SK-N-SH treated with all-trans-retinoic acid at 6 μM for 48 hours (cell line): ENCODE measurements at regions not wholly inside any gene's neighbourhood (a gene's known extent, or its start where the extent isn't known, plus 50 kb on each side); places are given as distances from the start of the nearest gene placed in this dataset.

ENCODE experiments used
- ARNTL ChIP-seq: fragments of 450-650 bp; formaldehyde crosslinking; IDR thresholded peaks from 2 replicates; pipeline ENCODE4 v1.5.0; 2020; ENCODE audit warnings: low read depth, mild to moderate bottlenecking, moderate library complexity, borderline replicate concordance
- ESRRG ChIP-seq: fragments of 250-450 bp; sonication (Bioruptor Pico); IDR thresholded peaks from 2 replicates; pipeline ENCODE4 v1.6.1; 2021; ENCODE audit warnings: mild to moderate bottlenecking
- RARB ChIP-seq: fragments of 250-450 bp; sonication (Bioruptor Pico); IDR thresholded peaks from 2 replicates; pipeline ENCODE4 v1.8.0; 2021; ENCODE audit warnings: mild to moderate bottlenecking, moderate library complexity
- SNAI2 ChIP-seq: fragments of 250-450 bp; sonication (Bioruptor Pico); IDR thresholded peaks from 2 replicates; pipeline ENCODE4 v1.5.0; 2020; ENCODE audit warnings: mild to moderate bottlenecking, moderate library complexity
- ZFP30 ChIP-seq: fragments of 450-650 bp; formaldehyde crosslinking; IDR thresholded peaks from 2 replicates; pipeline ENCODE4 v1.5.0; 2022; ENCODE audit warnings: mild to moderate bottlenecking, moderate library complexity
- ZNF565 ChIP-seq: fragments of 450-650 bp; formaldehyde crosslinking; conservative IDR thresholded peaks from 2 replicates; pipeline ENCODE4 v1.5.0; 2020; ENCODE audit warnings: low read depth, mild to moderate bottlenecking, moderate library complexity
- ZNF8 ChIP-seq: fragments of 450-650 bp; formaldehyde crosslinking; IDR thresholded peaks from 2 replicates; pipeline ENCODE4 v1.5.0; 2020; ENCODE audit warnings: mild to moderate bottlenecking, moderate library complexity
- TF ChIP-seq, protein P1 (sequence below): fragments of 250-450 bp; sonication (Bioruptor Pico); IDR thresholded peaks from 2 replicates; pipeline ENCODE4 v1.8.0; 2020; ENCODE audit warnings: mild to moderate bottlenecking, moderate library complexity, borderline replicate concordance
- TF ChIP-seq, protein P2 (sequence below): fragments of 250-450 bp; sonication (Bioruptor Pico); IDR thresholded peaks from 2 replicates; pipeline ENCODE4 v1.5.1; 2021; ENCODE audit warnings: mild to moderate bottlenecking, moderate library complexity

DNA sequence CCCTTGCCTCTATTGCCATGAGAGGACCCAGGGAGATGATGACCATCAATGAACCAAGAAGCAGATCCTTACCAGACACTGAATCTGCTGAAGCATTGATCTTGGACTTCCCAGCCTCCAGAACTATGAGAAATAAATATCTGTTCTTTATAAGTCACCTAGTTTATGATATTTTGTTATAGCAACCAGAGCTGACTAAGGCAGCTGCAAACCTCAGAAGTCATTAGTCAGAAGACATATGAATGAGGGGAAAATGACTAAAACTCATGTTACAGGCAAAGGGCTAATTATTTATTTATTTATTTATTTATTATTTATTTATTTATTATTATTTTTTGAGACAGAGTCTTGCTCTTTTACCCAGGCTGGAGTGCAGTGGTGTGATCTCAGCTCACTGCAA, 321.1 kb downstream of the TGFB2 start:
- TF ChIP-seq ZNF565 (CRISPR knock-in tag) (no peak), ZNF8 (no peak), ZFP30 (CRISPR knock-in tag) (no peak), RARB (CRISPR knock-in tag) (no peak), ARNTL (CRISPR knock-in tag) (no peak), SNAI2 (CRISPR knock-in tag) (no peak), ESRRG (no peak)
- TF ChIP-seq, protein P1, sequence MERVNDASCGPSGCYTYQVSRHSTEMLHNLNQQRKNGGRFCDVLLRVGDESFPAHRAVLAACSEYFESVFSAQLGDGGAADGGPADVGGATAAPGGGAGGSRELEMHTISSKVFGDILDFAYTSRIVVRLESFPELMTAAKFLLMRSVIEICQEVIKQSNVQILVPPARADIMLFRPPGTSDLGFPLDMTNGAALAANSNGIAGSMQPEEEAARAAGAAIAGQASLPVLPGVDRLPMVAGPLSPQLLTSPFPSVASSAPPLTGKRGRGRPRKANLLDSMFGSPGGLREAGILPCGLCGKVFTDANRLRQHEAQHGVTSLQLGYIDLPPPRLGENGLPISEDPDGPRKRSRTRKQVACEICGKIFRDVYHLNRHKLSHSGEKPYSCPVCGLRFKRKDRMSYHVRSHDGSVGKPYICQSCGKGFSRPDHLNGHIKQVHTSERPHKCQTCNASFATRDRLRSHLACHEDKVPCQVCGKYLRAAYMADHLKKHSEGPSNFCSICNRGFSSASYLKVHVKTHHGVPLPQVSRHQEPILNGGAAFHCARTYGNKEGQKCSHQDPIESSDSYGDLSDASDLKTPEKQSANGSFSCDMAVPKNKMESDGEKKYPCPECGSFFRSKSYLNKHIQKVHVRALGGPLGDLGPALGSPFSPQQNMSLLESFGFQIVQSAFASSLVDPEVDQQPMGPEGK (CRISPR knock-in tag) = no peak
- TF ChIP-seq, protein P2, sequence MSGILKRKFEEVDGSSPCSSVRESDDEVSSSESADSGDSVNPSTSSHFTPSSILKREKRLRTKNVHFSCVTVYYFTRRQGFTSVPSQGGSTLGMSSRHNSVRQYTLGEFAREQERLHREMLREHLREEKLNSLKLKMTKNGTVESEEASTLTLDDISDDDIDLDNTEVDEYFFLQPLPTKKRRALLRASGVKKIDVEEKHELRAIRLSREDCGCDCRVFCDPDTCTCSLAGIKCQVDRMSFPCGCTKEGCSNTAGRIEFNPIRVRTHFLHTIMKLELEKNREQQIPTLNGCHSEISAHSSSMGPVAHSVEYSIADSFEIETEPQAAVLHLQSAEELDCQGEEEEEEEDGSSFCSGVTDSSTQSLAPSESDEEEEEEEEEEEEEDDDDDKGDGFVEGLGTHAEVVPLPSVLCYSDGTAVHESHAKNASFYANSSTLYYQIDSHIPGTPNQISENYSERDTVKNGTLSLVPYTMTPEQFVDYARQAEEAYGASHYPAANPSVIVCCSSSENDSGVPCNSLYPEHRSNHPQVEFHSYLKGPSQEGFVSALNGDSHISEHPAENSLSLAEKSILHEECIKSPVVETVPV (CRISPR knock-in tag) = no peak
